Neural progenitor cell (in vitro differentiated cells): ENCODE measurements at regions not wholly inside any gene's neighbourhood (a gene's known extent, or its start where the extent isn't known, plus 50 kb on each side); places are given as distances from the start of the nearest gene placed in this dataset.

Source experiments
- CTCF ChIP-seq: fragments of 200-600 bp; sonication (generic); IDR thresholded peaks from 2 replicates; pipeline ENCODE4 v1.5.1; 2017; ENCODE audit warnings: antibody characterized with exemption, mild to moderate bottlenecking
- EZH2phosphoT487 ChIP-seq: fragments of 200-600 bp; sonication (generic); IDR thresholded peaks from 2 replicates; pipeline ENCODE4 v1.6.1; 2017; ENCODE audit warnings: antibody characterized with exemption

GRCh38 chr2:241947401-241947800 lies 77.9 kb downstream of the RTP5 start:
- TF ChIP-seq CTCF, result no peak
- no peak for TF ChIP-seq EZH2phosphoT487
